CD4-positive, CD25-positive, alpha-beta regulatory T cell (primary cell): ENCODE measurements at regions not wholly inside any gene's neighbourhood (a gene's known extent, or its start where the extent isn't known, plus 50 kb on each side); places are given as distances from the start of the nearest gene placed in this dataset.

ENCODE experiments used
- ATAC-seq, 2 donors: fragments of 150-1000 bp; cut with Tn5 transposase; one replicate each; pipeline ENCODE4 v1.10.0; 2021; ENCODE audit warnings: low read depth in 2 of 2, moderate number of reproducible peaks in 2 of 2, moderate library complexity in 1 of 2
- DNase-seq, 3 donors: peaks; one replicate each; pipeline versions ENCODE4 v3.0.0 to v3.0.0-alpha.2; 2012 to 2022; ENCODE audit warnings: mixed read lengths in 1 of 3
- H3K27ac ChIP-seq: one replicate; pipeline ENCODE4 v1.7.0; 2013; ENCODE audit warnings: mild to moderate bottlenecking, low read length; ENCODE audit not compliant: insufficient read depth, poor library complexity, severe bottlenecking
- H3K27me3 ChIP-seq: one replicate; pipeline ENCODE4 v1.7.0; 2013; ENCODE audit warnings: low read length; ENCODE audit not compliant: control insufficient read depth, insufficient read depth
- H3K36me3 ChIP-seq: one replicate; pipeline ENCODE4 v1.7.0; 2013; ENCODE audit warnings: mild to moderate bottlenecking, low read length, moderate library complexity; ENCODE audit not compliant: control insufficient read depth, insufficient read depth
- H3K4me1 ChIP-seq: 2 replicates; pipeline ENCODE4 v1.7.0; 2013; ENCODE audit warnings: mild to moderate bottlenecking, low read length; ENCODE audit not compliant: insufficient read depth, control insufficient read depth, poor library complexity, severe bottlenecking
- H3K4me3 ChIP-seq: one replicate; pipeline ENCODE4 v1.7.0; 2013; ENCODE audit warnings: low read depth, mild to moderate bottlenecking, low read length, moderate library complexity
- H3K9me3 ChIP-seq, 2 experiments: 1 replicate in 1 of 2; 2 replicates in 1 of 2; pipeline ENCODE4 v1.7.0; 2013; ENCODE audit warnings: low read length in 2 of 2, mild to moderate bottlenecking in 1 of 2, moderate library complexity in 1 of 2; ENCODE audit not compliant: control insufficient read depth in 2 of 2
- H3K27ac Mint-ChIP-seq, 3 donors: one replicate each; pipeline ENCODE4 v1.8.0; 2020 to 2022; ENCODE audit warnings: mild to moderate bottlenecking in 3 of 3, mixed read lengths in 3 of 3, moderate library complexity in 2 of 3
- H3K27me3 Mint-ChIP-seq: one replicate; pipeline ENCODE4 v1.8.0; 2022; ENCODE audit warnings: mild to moderate bottlenecking, mixed read lengths
- H3K36me3 Mint-ChIP-seq: one replicate; pipeline ENCODE4 v1.8.0; 2020; ENCODE audit warnings: mixed read lengths
- H3K4me1 Mint-ChIP-seq, 4 donors: one replicate each; pipeline ENCODE4 v1.8.0; 2020 to 2022; ENCODE audit warnings: mixed read lengths in 4 of 4, mild to moderate bottlenecking in 1 of 4
- H3K4me3 Mint-ChIP-seq, 4 donors: one replicate each; pipeline ENCODE4 v1.8.0; 2020 to 2022; ENCODE audit warnings: mild to moderate bottlenecking in 4 of 4, mixed read lengths in 4 of 4, moderate library complexity in 3 of 4
- H3K9me3 Mint-ChIP-seq, 7 donors: one replicate each; pipeline ENCODE4 v1.8.0; 2020 to 2022; ENCODE audit warnings: mixed read lengths in 7 of 7, mild to moderate bottlenecking in 3 of 7, moderate library complexity in 2 of 7

DNA sequence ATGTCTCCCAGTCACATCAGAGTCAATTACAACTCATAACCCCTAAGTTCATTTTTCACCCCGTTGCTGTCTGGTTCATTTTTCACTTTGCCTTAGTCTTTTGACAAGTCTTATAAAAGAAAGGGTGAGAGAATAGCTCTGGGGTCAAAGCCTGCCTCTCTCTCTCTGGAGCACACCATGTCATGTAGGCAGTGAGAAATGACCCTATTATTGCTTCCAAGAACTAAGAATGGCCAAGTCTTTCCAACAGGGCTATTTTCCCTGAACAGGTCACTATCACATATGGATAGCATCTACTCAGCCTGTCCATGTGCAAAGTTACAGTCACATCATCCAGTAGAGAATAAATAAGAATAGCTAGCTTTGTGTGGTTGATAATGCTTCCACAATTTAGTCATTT, 655.5 kb upstream of the LRRC4C start:
- no peaks in the 10 kb centered on the region for H3K4me1 ChIP-seq
- no peak overlapping the region for H3K4me3 Mint-ChIP-seq
- no peaks in the 10 kb centered on the region for H3K36me3 Mint-ChIP-seq
- H3K9me3 Mint-ChIP-seq, result peaks cover 2 to 27% (median 7%) of the 10 kb centered on the region in 7 donors
- H3K27ac ChIP-seq, result no peak overlapping the region
- H3K27me3 ChIP-seq, result no peaks in the 10 kb centered on the region
- peaks cover 0 to 2% of the 10 kb centered on the region in 2 experiments for H3K9me3 ChIP-seq
- H3K4me1 Mint-ChIP-seq, result no peaks in the 10 kb centered on the region
- H3K27ac Mint-ChIP-seq, result no peak overlapping the region
- no peak for ATAC-seq
- H3K36me3 ChIP-seq, result no peaks in the 10 kb centered on the region
- H3K27me3 Mint-ChIP-seq, result no peaks in the 10 kb centered on the region
- DNase-seq, result no peak
- H3K4me3 ChIP-seq, result no peak overlapping the region

DNA sequence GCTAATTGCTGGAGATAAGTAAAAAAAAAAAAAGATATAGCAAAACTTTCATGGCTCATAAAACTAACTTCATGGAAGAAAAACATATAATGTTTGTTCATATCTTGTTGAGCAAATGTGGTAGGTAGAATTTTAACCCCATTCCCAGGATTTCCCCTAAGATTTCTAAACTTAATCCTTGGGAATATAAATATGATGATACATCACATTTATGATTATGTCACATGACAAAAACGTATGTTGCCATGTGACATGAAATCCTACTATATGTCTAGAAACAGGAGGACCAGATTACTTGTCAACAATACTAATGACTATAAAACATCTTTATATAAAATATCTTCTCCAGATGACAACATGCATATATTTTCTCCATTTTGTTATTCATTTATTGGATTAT, 679.0 kb upstream of the LRRC4C start:
- H3K36me3 Mint-ChIP-seq, result no peaks in the 10 kb centered on the region
- Histone ChIP-seq H3K27me3 (no peaks in the 10 kb centered on the region), H3K9me3 (peaks cover 2 to 13% of the 10 kb centered on the region in 2 experiments), H3K36me3 (no peaks in the 10 kb centered on the region), H3K4me1 (no peaks in the 10 kb centered on the region), H3K4me3 (no peak overlapping the region), H3K27ac (no peak overlapping the region)
- H3K4me1 Mint-ChIP-seq, result no peaks in the 10 kb centered on the region
- H3K27me3 Mint-ChIP-seq, result no peaks in the 10 kb centered on the region
- no peak overlapping the region for H3K4me3 Mint-ChIP-seq
- no peak overlapping the region for H3K27ac Mint-ChIP-seq
- H3K9me3 Mint-ChIP-seq, result peaks cover 0 to 9% (median 5%) of the 10 kb centered on the region in 7 donors
- no peak for ATAC-seq
- DNase-seq, result no peak

DNA sequence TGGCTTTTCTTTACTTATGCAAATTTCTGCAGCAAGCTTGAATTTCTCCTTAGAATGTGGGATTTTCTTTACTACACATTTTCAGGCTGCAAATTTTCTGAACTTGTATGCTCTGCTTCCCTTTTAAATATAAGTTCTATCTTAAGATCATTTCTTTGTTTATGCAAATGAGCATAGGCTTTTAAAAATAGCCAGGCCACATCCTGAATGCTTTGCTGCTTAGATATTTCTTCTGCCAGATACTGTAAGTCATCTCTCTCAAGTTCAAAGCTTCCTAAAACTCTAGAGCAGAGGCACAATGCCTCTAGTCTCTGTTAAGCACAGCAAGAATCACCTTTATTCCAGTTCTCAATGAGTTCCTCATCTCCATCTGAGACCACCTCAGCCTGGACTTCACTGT, 685.9 kb upstream of the LRRC4C start:
- H3K9me3 Mint-ChIP-seq, result peaks cover 0 to 32% (median 8%) of the 10 kb centered on the region in 7 donors
- H3K27me3 ChIP-seq, result no peaks in the 10 kb centered on the region
- no peaks in the 10 kb centered on the region for H3K27me3 Mint-ChIP-seq
- DNase-seq (no peak), ATAC-seq (no peak)
- no peak overlapping the region for H3K4me3 ChIP-seq
- H3K36me3 ChIP-seq, result no peaks in the 10 kb centered on the region
- H3K4me1 Mint-ChIP-seq, result no peaks in the 10 kb centered on the region
- H3K36me3 Mint-ChIP-seq, result no peaks in the 10 kb centered on the region
- H3K4me3 Mint-ChIP-seq, result no peak overlapping the region
- H3K9me3 ChIP-seq, result peaks cover 4 to 35% of the 10 kb centered on the region in 2 experiments
- no peak overlapping the region for H3K27ac Mint-ChIP-seq
- no peak overlapping the region for H3K27ac ChIP-seq
- H3K4me1 ChIP-seq, result no peaks in the 10 kb centered on the region

DNA sequence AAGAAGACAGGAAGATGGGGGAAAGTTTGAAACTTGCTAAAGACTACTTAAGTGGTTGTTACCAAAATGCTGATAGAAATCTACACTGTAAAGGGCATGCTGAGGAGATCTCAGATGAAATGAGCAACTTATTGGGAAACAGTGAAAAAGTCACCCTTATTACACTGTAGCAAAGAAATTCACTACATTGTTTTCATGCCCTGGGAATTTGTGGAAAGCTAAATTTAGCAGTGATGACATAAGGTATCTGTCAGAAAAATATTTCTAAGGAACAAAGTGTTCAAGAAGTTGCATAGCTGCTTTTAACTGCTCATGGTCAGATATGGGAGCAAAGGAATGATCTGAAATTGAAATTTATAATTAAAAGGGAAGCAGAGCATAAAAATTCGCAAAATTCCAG, 702.4 kb upstream of the LRRC4C start:
- Histone ChIP-seq H3K27me3 (no peaks in the 10 kb centered on the region), H3K36me3 (no peaks in the 10 kb centered on the region), H3K27ac (no peak overlapping the region), H3K4me1 (no peaks in the 10 kb centered on the region), H3K9me3 (peaks cover 0 to 3% of the 10 kb centered on the region in 2 experiments), H3K4me3 (no peak overlapping the region)
- no peaks in the 10 kb centered on the region for H3K27me3 Mint-ChIP-seq
- H3K4me3 Mint-ChIP-seq, result no peak overlapping the region
- no peaks in the 10 kb centered on the region for H3K4me1 Mint-ChIP-seq
- no peaks in the 10 kb centered on the region for H3K36me3 Mint-ChIP-seq
- no peak overlapping the region for H3K27ac Mint-ChIP-seq
- peaks cover 0 to 18% (median 3%) of the 10 kb centered on the region in 7 donors for H3K9me3 Mint-ChIP-seq
- DNase-seq (no peak), ATAC-seq (no peak)

DNA sequence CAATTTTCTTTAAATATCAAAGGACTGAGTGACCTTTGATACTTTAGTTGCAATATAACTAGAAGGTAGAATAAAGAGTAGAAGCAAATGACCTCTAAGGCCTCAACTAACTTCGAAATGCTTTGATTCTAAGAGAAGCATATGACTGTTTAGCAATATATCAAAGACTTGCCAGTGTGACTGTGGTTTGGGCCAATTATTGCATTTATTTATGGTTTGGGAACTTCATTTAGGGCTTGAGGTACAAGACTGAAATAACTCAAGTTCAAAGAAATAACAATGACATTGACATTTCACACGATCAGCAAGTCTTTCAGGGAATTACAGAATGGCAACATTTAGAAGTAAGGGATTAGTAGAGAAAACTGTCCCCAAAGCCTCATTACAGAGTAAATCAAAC, 709.7 kb upstream of the LRRC4C start:
- Mint-ChIP-seq H3K4me3 (no peak overlapping the region), H3K9me3 (peaks cover 0 to 20% (median 4%) of the 10 kb centered on the region in 7 donors), H3K4me1 (no peaks in the 10 kb centered on the region), H3K27ac (no peak overlapping the region), H3K36me3 (no peaks in the 10 kb centered on the region), H3K27me3 (no peaks in the 10 kb centered on the region)
- no peak overlapping the region for H3K27ac ChIP-seq
- DNase-seq (no peak), ATAC-seq (no peak)
- H3K36me3 ChIP-seq, result no peaks in the 10 kb centered on the region
- H3K4me1 ChIP-seq, result no peaks in the 10 kb centered on the region
- no peaks in the 10 kb centered on the region for H3K9me3 ChIP-seq
- H3K27me3 ChIP-seq, result no peaks in the 10 kb centered on the region
- no peak overlapping the region for H3K4me3 ChIP-seq

DNA sequence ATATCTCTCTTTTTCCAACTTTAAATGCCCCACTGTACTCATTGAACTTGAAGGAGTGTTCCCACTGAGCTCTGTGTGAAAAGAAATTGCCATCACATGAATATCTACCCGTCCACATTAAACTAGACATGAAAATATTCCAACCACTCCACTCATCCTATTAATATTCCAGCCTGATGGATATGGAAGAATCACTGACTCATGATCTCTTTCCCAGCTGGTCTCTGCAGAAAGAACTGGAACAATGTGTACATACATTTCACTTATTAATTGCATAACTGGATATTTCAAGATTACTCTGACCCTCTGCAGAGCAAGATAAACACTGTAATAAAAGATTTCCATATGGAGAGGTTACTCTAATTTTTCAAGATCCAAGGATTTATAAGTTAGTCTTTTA, 711.1 kb upstream of the LRRC4C start:
- Mint-ChIP-seq H3K4me3 (no peak overlapping the region), H3K27ac (no peak overlapping the region), H3K27me3 (no peaks in the 10 kb centered on the region), H3K4me1 (no peaks in the 10 kb centered on the region), H3K36me3 (no peaks in the 10 kb centered on the region), H3K9me3 (peaks cover 0 to 25% (median 6%) of the 10 kb centered on the region in 7 donors)
- no peaks in the 10 kb centered on the region for H3K9me3 ChIP-seq
- H3K4me1 ChIP-seq, result no peaks in the 10 kb centered on the region
- no peak overlapping the region for H3K4me3 ChIP-seq
- ATAC-seq (no peak), DNase-seq (no peak)
- H3K27me3 ChIP-seq, result no peaks in the 10 kb centered on the region
- H3K36me3 ChIP-seq, result no peaks in the 10 kb centered on the region
- H3K27ac ChIP-seq, result no peak overlapping the region

DNA sequence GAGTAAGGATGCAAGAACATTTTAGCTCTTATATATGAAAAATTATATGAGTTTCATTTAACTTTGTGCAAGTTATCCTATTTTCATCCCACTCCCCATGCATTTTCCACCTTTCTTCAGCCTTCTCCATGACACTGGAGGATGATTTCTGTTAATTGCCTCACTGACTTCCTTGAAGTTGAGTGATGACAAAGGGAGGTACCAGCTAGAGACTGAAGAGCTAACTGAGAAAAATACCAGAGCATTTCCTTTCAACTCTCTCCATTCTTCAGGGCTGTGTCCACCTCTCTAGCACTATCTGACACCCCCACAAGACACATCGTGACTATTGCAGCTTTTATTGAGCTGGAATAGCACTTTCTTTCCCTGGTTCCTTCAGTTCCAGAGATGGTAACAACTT, 711.6 kb upstream of the LRRC4C start:
- Mint-ChIP-seq H3K27me3 (no peaks in the 10 kb centered on the region), H3K4me1 (no peaks in the 10 kb centered on the region), H3K4me3 (no peak overlapping the region), H3K36me3 (no peaks in the 10 kb centered on the region), H3K27ac (no peak overlapping the region), H3K9me3 (peaks cover 0 to 25% (median 6%) of the 10 kb centered on the region in 7 donors)
- no peaks in the 10 kb centered on the region for H3K4me1 ChIP-seq
- H3K36me3 ChIP-seq, result no peaks in the 10 kb centered on the region
- H3K4me3 ChIP-seq, result no peak overlapping the region
- H3K27ac ChIP-seq, result no peak overlapping the region
- no peak for DNase-seq
- H3K27me3 ChIP-seq, result no peaks in the 10 kb centered on the region
- H3K9me3 ChIP-seq, result no peaks in the 10 kb centered on the region
- ATAC-seq, result no peak

DNA sequence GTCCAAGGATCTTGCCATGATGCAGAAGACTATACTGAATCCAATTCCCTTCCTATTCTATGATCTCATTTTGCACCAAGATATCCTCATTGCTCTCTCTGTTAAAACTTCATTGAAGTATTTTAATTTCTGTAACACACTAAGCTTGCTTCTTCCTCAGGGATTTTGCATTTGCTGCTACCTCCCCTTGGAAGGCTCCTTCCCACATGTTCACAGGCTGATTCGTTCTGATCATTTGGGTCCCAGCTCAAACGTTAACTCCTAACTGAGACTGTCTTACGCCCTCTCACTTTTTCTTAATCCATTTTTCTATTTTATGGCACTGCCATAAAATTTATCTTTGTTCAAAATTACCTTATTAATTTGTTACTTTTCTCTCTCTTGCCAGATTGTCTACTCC, 713.0 kb upstream of the LRRC4C start:
- Mint-ChIP-seq H3K27ac (no peak overlapping the region), H3K4me1 (no peaks in the 10 kb centered on the region), H3K36me3 (no peaks in the 10 kb centered on the region), H3K27me3 (no peaks in the 10 kb centered on the region), H3K4me3 (no peak overlapping the region), H3K9me3 (peaks cover 0 to 28% (median 8%) of the 10 kb centered on the region in 7 donors)
- H3K27ac ChIP-seq, result no peak overlapping the region
- no peak for ATAC-seq
- H3K4me3 ChIP-seq, result no peak overlapping the region
- H3K27me3 ChIP-seq, result no peaks in the 10 kb centered on the region
- DNase-seq, result no peak
- H3K36me3 ChIP-seq, result no peaks in the 10 kb centered on the region
- H3K9me3 ChIP-seq, result no peaks in the 10 kb centered on the region
- no peaks in the 10 kb centered on the region for H3K4me1 ChIP-seq
